Mesenchymal stem cell (in vitro differentiated cells and primary cell): ENCODE measurements at regions not wholly inside any gene's neighbourhood (a gene's known extent, or its start where the extent isn't known, plus 50 kb on each side); places are given as distances from the start of the nearest gene placed in this dataset.
"Not testable (repeated sequence)": the region's sequence is repeated elsewhere in the genome, so short reads cannot be mapped to it uniquely, and the experiment has no call there.

Experiments
- DNase-seq: peaks from one replicate; pipeline ENCODE4 v3.0.0-alpha.2; 2013
- H2AFZ ChIP-seq: one replicate; pipeline ENCODE4 v1.6.1; 2013; ENCODE audit warnings: low read depth, mild to moderate bottlenecking, control low read depth, inconsistent platforms, low read length, moderate library complexity
- H2AK5ac ChIP-seq: 2 replicates; pipeline ENCODE4 v1.6.1; 2013; ENCODE audit warnings: low read length, moderate library complexity, mild to moderate bottlenecking, inconsistent platforms; ENCODE audit not compliant: severe bottlenecking
- H2BK120ac ChIP-seq: one replicate; pipeline ENCODE4 v1.6.1; 2013; ENCODE audit warnings: low read depth, mild to moderate bottlenecking, inconsistent platforms, low read length, moderate library complexity
- H2BK12ac ChIP-seq, 2 experiments: one replicate each; pipeline ENCODE4 v1.6.1; 2013; ENCODE audit warnings: inconsistent platforms in 2 of 2, low read length in 2 of 2, mild to moderate bottlenecking in 2 of 2, moderate library complexity in 2 of 2, control low read depth in 1 of 2
- H2BK15ac ChIP-seq: one replicate; pipeline ENCODE4 v1.6.1; 2013; ENCODE audit warnings: mild to moderate bottlenecking, low read depth, inconsistent platforms; ENCODE audit not compliant: poor library complexity, severe bottlenecking
- H2BK5ac ChIP-seq: 2 replicates; pipeline ENCODE4 v1.6.1; 2013; ENCODE audit warnings: low read depth, mild to moderate bottlenecking, low read length, control low read depth, inconsistent platforms; ENCODE audit not compliant: poor library complexity, severe bottlenecking
- H3K14ac ChIP-seq, 2 experiments: one replicate each; pipeline ENCODE4 v1.6.1; 2013; ENCODE audit warnings: inconsistent platforms in 2 of 2, low read length in 2 of 2, control low read depth in 1 of 2, mild to moderate bottlenecking in 1 of 2, moderate library complexity in 1 of 2
- H3K18ac ChIP-seq, 2 experiments: one replicate each; pipeline ENCODE4 v1.6.1; 2013; ENCODE audit warnings: inconsistent platforms in 2 of 2, low read length in 2 of 2, control low read depth in 1 of 2, low read depth in 1 of 2, mild to moderate bottlenecking in 1 of 2
- H3K23ac ChIP-seq, 2 experiments: one replicate each; pipeline ENCODE4 v1.6.1; 2013; ENCODE audit warnings: inconsistent platforms in 2 of 2, low read length in 2 of 2, mild to moderate bottlenecking in 2 of 2, moderate library complexity in 2 of 2, control low read depth in 1 of 2
- H3K27ac ChIP-seq: 2 replicates; pipeline ENCODE4 v1.5.1; 2013; ENCODE audit warnings: mild to moderate bottlenecking, moderate library complexity, low read length, control low read depth, inconsistent platforms; ENCODE audit not compliant: poor library complexity, severe bottlenecking
- H3K27me3 ChIP-seq, 2 experiments: 2 replicates each; pipeline versions ENCODE4 v1.6.1 to v1.7.0; 2013; ENCODE audit warnings: low read length in 2 of 2, mild to moderate bottlenecking in 2 of 2, moderate library complexity in 2 of 2, control low read depth in 1 of 2, inconsistent platforms in 1 of 2; ENCODE audit not compliant: control insufficient read depth in 1 of 2, insufficient read depth in 1 of 2
- H3K36me3 ChIP-seq, 2 experiments: 2 replicates each; pipeline versions ENCODE4 v1.6.1 to v1.7.0; 2013; ENCODE audit warnings: low read length in 2 of 2, control low read depth in 1 of 2, inconsistent platforms in 1 of 2, low read depth in 1 of 2, mild to moderate bottlenecking in 1 of 2; ENCODE audit not compliant: insufficient read depth in 2 of 2, control insufficient read depth in 1 of 2
- H3K4ac ChIP-seq, 2 experiments: one replicate each; pipeline ENCODE4 v1.6.1; 2013; ENCODE audit warnings: inconsistent platforms in 2 of 2, low read length in 2 of 2, mild to moderate bottlenecking in 2 of 2, moderate library complexity in 2 of 2, control low read depth in 1 of 2, low read depth in 1 of 2
- H3K4me1 ChIP-seq: 2 replicates; pipeline ENCODE4 v1.6.1; 2013; ENCODE audit warnings: low read depth, low read length, control low read depth; ENCODE audit not compliant: control insufficient read depth, insufficient read depth
- H3K4me2 ChIP-seq: 2 replicates; pipeline ENCODE4 v1.6.1; 2013; ENCODE audit warnings: low read length, mild to moderate bottlenecking, inconsistent platforms; ENCODE audit not compliant: poor library complexity, severe bottlenecking
- H3K4me3 ChIP-seq, 2 experiments: 2 replicates each; pipeline versions ENCODE4 v1.5.1 to v1.7.0; 2013; ENCODE audit warnings: low read length in 2 of 2, mild to moderate bottlenecking in 2 of 2, control low read depth in 1 of 2, low read depth in 1 of 2; ENCODE audit not compliant: insufficient read depth in 1 of 2
- H3K79me1 ChIP-seq: replicated peaks from 2 replicates; pipeline ENCODE4 v1.6.1; 2013; ENCODE audit warnings: mild to moderate bottlenecking, control low read depth, low read length, inconsistent platforms; ENCODE audit not compliant: poor library complexity, severe bottlenecking
- H3K9ac ChIP-seq: 2 replicates; pipeline ENCODE4 v1.7.0; 2013; ENCODE audit warnings: mild to moderate bottlenecking, low read length, moderate library complexity
- H3K9me3 ChIP-seq: 2 replicates; pipeline ENCODE4 v1.7.0; 2013; ENCODE audit warnings: mild to moderate bottlenecking, low read length; ENCODE audit not compliant: control insufficient read depth
- H4K8ac ChIP-seq: one replicate; pipeline ENCODE4 v1.6.1; 2013; ENCODE audit warnings: inconsistent platforms, mild to moderate bottlenecking, low read length, moderate library complexity
- H4K91ac ChIP-seq: one replicate; pipeline ENCODE4 v1.6.1; 2013; ENCODE audit warnings: mild to moderate bottlenecking, low read length, inconsistent platforms
- WGBS: methylation state at CpG from one replicate; pipeline ENCODE4 v1.1.7; 2013; ENCODE audit warnings: mixed read lengths; 5-methylcytosine and 5-hydroxymethylcytosine counted together

DNA sequence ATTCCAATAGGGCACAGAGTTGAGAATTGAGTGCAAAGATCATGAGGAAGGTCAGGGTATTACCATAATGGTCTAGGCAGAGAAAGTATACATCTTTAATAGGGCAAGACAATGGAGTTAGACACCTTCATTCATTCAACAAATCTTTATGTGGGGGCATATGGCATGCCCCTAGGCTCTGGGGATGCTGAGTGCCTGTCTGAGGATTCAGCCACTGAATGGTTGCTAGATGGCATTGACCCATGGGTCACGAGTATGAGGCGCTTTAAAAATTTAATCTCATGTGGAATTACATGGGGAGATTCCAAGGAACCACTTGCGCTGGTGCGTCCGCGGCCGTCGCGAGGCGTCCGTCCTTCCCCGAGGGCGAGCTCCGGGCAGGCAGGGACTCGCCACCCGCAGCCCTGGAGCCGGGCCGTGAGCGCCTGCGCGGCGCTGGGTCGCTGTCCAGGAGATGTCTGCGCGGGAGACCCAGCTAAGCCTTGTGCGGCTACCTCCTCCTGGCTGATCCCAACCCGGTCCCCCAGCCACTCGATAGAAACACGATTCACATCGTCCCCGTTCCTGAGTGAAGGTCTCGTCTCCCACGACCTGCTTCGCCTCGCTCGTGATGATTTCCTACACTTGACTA, 152.1 kb upstream of the ZNF322 start:
- not testable (repeated sequence) for H3K9me3 ChIP-seq, H3K4me2 ChIP-seq, H3K4ac ChIP-seq, H3K27ac ChIP-seq, H2BK12ac ChIP-seq, H4K91ac ChIP-seq, H3K23ac ChIP-seq, H4K8ac ChIP-seq, H3K9ac ChIP-seq, H2AFZ ChIP-seq, H2AK5ac ChIP-seq, H2BK15ac ChIP-seq, DNase-seq, H3K27me3 ChIP-seq, H3K36me3 ChIP-seq, H2BK5ac ChIP-seq, H2BK120ac ChIP-seq, H3K4me3 ChIP-seq, H3K4me1 ChIP-seq, H3K14ac ChIP-seq, H3K79me1 ChIP-seq, H3K18ac ChIP-seq
- no CpG with 5 or more reads among the region's 36 CpGs for WGBS

GRCh38 chr6:26818640-26819225, 159.2 kb upstream of the ZNF322 start:
- not testable (repeated sequence) for H3K9ac ChIP-seq, H4K8ac ChIP-seq, H2BK120ac ChIP-seq, H3K27ac ChIP-seq, DNase-seq, H4K91ac ChIP-seq, H2BK15ac ChIP-seq, H3K27me3 ChIP-seq, H3K4me1 ChIP-seq, H2BK12ac ChIP-seq, H3K4me3 ChIP-seq, H2AFZ ChIP-seq, H3K4ac ChIP-seq, H3K9me3 ChIP-seq, H3K79me1 ChIP-seq, H3K14ac ChIP-seq, H3K36me3 ChIP-seq, H3K18ac ChIP-seq, H2AK5ac ChIP-seq, H3K4me2 ChIP-seq, H3K23ac ChIP-seq, H2BK5ac ChIP-seq
- no CpG with 5 or more reads among the region's 5 CpGs for WGBS

DNA sequence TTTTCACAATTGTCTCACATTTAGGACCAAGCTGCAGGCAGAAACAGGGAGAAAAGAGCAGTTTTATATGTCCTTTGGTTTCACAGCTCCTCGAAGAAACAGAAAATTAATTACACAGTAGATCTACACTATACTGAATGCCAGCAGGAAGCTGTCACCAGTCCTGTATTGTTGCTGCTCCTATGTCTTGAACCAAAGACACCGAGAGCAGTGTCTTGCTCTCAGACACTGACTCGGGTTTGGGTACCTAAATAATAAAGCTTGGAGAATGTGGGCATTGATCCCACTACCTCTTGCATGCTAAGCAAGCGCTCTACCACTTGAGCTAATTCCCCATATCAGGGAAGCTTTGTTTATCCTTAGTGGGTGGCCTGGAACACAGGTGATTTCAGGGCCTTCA, 168.4 kb upstream of the ZNF322 start:
- not testable (repeated sequence) for H4K8ac ChIP-seq, H3K4me2 ChIP-seq, H3K9me3 ChIP-seq, H3K14ac ChIP-seq, H2BK15ac ChIP-seq, H3K18ac ChIP-seq, H3K27me3 ChIP-seq, H2BK120ac ChIP-seq, H3K9ac ChIP-seq, H2BK12ac ChIP-seq, DNase-seq, H3K4ac ChIP-seq, H3K23ac ChIP-seq, H4K91ac ChIP-seq, H2AK5ac ChIP-seq, H2BK5ac ChIP-seq, H2AFZ ChIP-seq, H3K4me3 ChIP-seq, H3K27ac ChIP-seq, H3K36me3 ChIP-seq, H3K4me1 ChIP-seq, H3K79me1 ChIP-seq
- WGBS: no CpG with 5 or more reads among the region's 4 CpGs

DNA sequence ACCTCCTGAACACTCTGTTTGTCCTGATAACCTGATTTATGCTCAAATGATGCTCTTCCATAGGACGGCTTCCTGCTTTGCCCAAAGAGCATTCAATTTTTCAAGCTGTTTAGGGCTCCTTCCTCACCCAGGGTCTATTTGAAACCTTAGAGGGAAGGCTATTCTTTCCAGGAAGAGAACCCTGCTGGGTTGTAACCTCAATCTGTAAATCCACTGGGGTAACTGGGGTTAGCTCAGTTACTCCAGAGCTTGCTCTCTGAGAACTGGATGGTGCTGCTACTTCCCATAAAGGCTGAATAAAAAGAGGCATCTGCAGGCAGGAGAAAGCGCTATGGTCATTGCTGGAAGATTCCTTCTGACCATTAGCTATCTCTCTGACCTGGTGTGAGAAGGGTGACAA, 169.9 kb upstream of the ZNF322 start:
- H2BK120ac ChIP-seq, H2AK5ac ChIP-seq, H4K91ac ChIP-seq, H3K18ac ChIP-seq, H3K9me3 ChIP-seq, DNase-seq, H3K27me3 ChIP-seq, H3K4me2 ChIP-seq, H3K79me1 ChIP-seq, H3K4me1 ChIP-seq, H3K27ac ChIP-seq, H3K4ac ChIP-seq, H3K36me3 ChIP-seq, H4K8ac ChIP-seq, H3K14ac ChIP-seq, H2BK12ac ChIP-seq, H2AFZ ChIP-seq, H3K9ac ChIP-seq, H3K23ac ChIP-seq, H3K4me3 ChIP-seq, H2BK5ac ChIP-seq, H2BK15ac ChIP-seq: not testable (repeated sequence)
- no CpG with 5 or more reads among the region's 2 CpGs for WGBS
